ENCODE measurements at regions not wholly inside any gene's neighbourhood (a gene's known extent, or its start where the extent isn't known, plus 50 kb on each side); places are given as distances from the start of the nearest gene placed in this dataset.
A peak's percentile ranks its signal among the peaks of the same experiment; 100 is the strongest.

GRCh38 chr2:34098256-34098655 lies 499.2 kb upstream of the FAM98A start:
- in situ Hi-C loops (cut with HindIII; ENCODE audit: low pct_unique_long_range_greater_than_20kb, low sequenced_read_pairs) = no loop called here

GRCh38 chr2:34096562-34097171 lies 497.6 kb upstream of the FAM98A start:
- DNase-seq (ENCODE audit: low read depth, low spot score) = peak; percentile 85
- in situ Hi-C loops (cut with HindIII; ENCODE audit: low pct_unique_long_range_greater_than_20kb, low sequenced_read_pairs) = no loop called here

More at GRCh38 chr2:34098256-34098655, 499.2 kb upstream of the FAM98A start:
- no peak for DNase-seq (ENCODE audit: low read depth, low spot score)

- in situ Hi-C loops (cut with HindIII; ENCODE audit: low pct_unique_long_range_greater_than_20kb, low sequenced_read_pairs) = no loop called here
- no peak for DNase-seq (ENCODE audit: low read depth, low spot score)
Measured at GRCh38 chr2:34093790-34094189, 494.7 kb upstream of the FAM98A start.

GRCh38 chr2:34070196-34070595 lies 471.1 kb upstream of the FAM98A start:
- in situ Hi-C loops (cut with HindIII; ENCODE audit: low pct_unique_long_range_greater_than_20kb, low sequenced_read_pairs) = no loop called here
- DNase-seq (ENCODE audit: low read depth, low spot score) = no peak

- in situ Hi-C loops (cut with HindIII; ENCODE audit: low pct_unique_long_range_greater_than_20kb, low sequenced_read_pairs) = no loop called here
- DNase-seq (ENCODE audit: low read depth, low spot score) = peak; percentile 49
Measured at GRCh38 chr2:34069604-34070003, 470.5 kb upstream of the FAM98A start.

- in situ Hi-C loops (cut with HindIII; ENCODE audit: low pct_unique_long_range_greater_than_20kb, low sequenced_read_pairs) = no loop called here
- no peak for DNase-seq (ENCODE audit: low read depth, low spot score)
Measured at GRCh38 chr2:34050413-34050812, 451.3 kb upstream of the FAM98A start.

GRCh38 chr2:34045101-34045655 lies 446.1 kb upstream of the FAM98A start:
- in situ Hi-C loops (cut with HindIII; ENCODE audit: low pct_unique_long_range_greater_than_20kb, low sequenced_read_pairs) = no loop called here
- no peak for DNase-seq (ENCODE audit: low read depth, low spot score)

- DNase-seq (ENCODE audit: low read depth, low spot score) = no peak
- in situ Hi-C loops (cut with HindIII; ENCODE audit: low pct_unique_long_range_greater_than_20kb, low sequenced_read_pairs) = no loop called here
Measured at GRCh38 chr2:34037886-34038285, 438.8 kb upstream of the FAM98A start.

- in situ Hi-C loops (cut with HindIII; ENCODE audit: low pct_unique_long_range_greater_than_20kb, low sequenced_read_pairs) = no loop called here
- no peak for DNase-seq (ENCODE audit: low read depth, low spot score)
Measured at GRCh38 chr2:34037157-34037556, 438.1 kb upstream of the FAM98A start.

- in situ Hi-C loops (cut with HindIII; ENCODE audit: low pct_unique_long_range_greater_than_20kb, low sequenced_read_pairs) = no loop called here
- peak; percentile 83 for DNase-seq (ENCODE audit: low read depth, low spot score)
Measured at GRCh38 chr2:34031097-34031496, 432.0 kb upstream of the FAM98A start.

GRCh38 chr2:34030273-34030672 lies 431.2 kb upstream of the FAM98A start:
- DNase-seq (ENCODE audit: low read depth, low spot score) = no peak
- in situ Hi-C loops (cut with HindIII; ENCODE audit: low pct_unique_long_range_greater_than_20kb, low sequenced_read_pairs) = no loop called here

- in situ Hi-C loops (cut with HindIII; ENCODE audit: low pct_unique_long_range_greater_than_20kb, low sequenced_read_pairs) = no loop called here
- DNase-seq (ENCODE audit: low read depth, low spot score) = no peak
Measured at GRCh38 chr2:34029073-34029472, 430.0 kb upstream of the FAM98A start.

GRCh38 chr2:34025196-34025595 lies 426.1 kb upstream of the FAM98A start:
- DNase-seq (ENCODE audit: low read depth, low spot score) = no peak
- in situ Hi-C loops (cut with HindIII; ENCODE audit: low pct_unique_long_range_greater_than_20kb, low sequenced_read_pairs) = no loop called here

- in situ Hi-C loops (cut with HindIII; ENCODE audit: low pct_unique_long_range_greater_than_20kb, low sequenced_read_pairs) = no loop called here
- peak; percentile 91 for DNase-seq (ENCODE audit: low read depth, low spot score)
Measured at GRCh38 chr2:34012715-34013302, 413.7 kb upstream of the FAM98A start.

- in situ Hi-C loops (cut with HindIII; ENCODE audit: low pct_unique_long_range_greater_than_20kb, low sequenced_read_pairs) = no loop called here
- DNase-seq (ENCODE audit: low read depth, low spot score) = no peak
Measured at GRCh38 chr2:34011684-34012083, 412.6 kb upstream of the FAM98A start.

- DNase-seq (ENCODE audit: low read depth, low spot score) = no peak
- in situ Hi-C loops (cut with HindIII; ENCODE audit: low pct_unique_long_range_greater_than_20kb, low sequenced_read_pairs) = no loop called here
Measured at GRCh38 chr2:34005901-34006300, 406.8 kb upstream of the FAM98A start.

GRCh38 chr2:34004936-34005335 lies 405.8 kb upstream of the FAM98A start:
- in situ Hi-C loops (cut with HindIII; ENCODE audit: low pct_unique_long_range_greater_than_20kb, low sequenced_read_pairs) = no loop called here
- no peak for DNase-seq (ENCODE audit: low read depth, low spot score)

- in situ Hi-C loops (cut with HindIII; ENCODE audit: low pct_unique_long_range_greater_than_20kb, low sequenced_read_pairs) = no loop called here
- no peak for DNase-seq (ENCODE audit: low read depth, low spot score)
Measured at GRCh38 chr2:34003795-34004194, 404.7 kb upstream of the FAM98A start.

GRCh38 chr2:34001557-34001956 lies 402.5 kb upstream of the FAM98A start:
- no peak for DNase-seq (ENCODE audit: low read depth, low spot score)
- in situ Hi-C loops (cut with HindIII; ENCODE audit: low pct_unique_long_range_greater_than_20kb, low sequenced_read_pairs) = no loop called here
